GM12865 (cell line): ENCODE measurements at regions not wholly inside any gene's neighbourhood (a gene's known extent, or its start where the extent isn't known, plus 50 kb on each side); places are given as distances from the start of the nearest gene placed in this dataset.

Source experiments
- DNase-seq: peaks from one replicate; pipeline ENCODE4 v3.0.0; 2010; ENCODE audit warnings: low read depth
- H3K4me3 ChIP-seq: 2 replicates; pipeline ENCODE4 v1.5.1; 2011; ENCODE audit warnings: mild to moderate bottlenecking, low read depth, low read length, control low read depth
- CTCF ChIP-seq: IDR thresholded peaks from 2 replicates; pipeline ENCODE4 v1.5.1; 2011; ENCODE audit warnings: low read length, control low read depth, low read depth, inconsistent platforms; ENCODE audit not compliant: insufficient read depth; ENCODE audit errors: missing control alignments

DNA sequence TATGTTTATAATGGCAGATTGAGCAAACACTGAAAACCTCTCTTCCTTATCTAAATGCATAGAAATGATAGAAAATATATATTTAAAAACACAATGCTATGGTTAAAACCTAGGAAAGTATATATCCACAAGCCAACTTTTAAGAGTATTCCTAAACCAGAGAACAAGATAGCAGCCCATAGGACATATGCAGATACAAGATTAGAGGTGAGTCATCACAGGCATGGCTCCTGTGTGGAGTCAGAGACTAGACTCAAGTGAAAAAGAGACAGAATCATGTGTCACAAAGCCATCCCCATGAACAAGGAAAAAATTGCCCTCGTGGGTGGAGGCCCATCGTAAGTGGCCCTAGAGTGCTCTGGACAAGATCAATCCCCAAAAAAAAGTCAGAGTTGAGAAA is 199.4 kb upstream of the PPP2R3A start:
- no peak for TF ChIP-seq CTCF
- no peak overlapping the region for H3K4me3 ChIP-seq
- no peak for DNase-seq

DNA sequence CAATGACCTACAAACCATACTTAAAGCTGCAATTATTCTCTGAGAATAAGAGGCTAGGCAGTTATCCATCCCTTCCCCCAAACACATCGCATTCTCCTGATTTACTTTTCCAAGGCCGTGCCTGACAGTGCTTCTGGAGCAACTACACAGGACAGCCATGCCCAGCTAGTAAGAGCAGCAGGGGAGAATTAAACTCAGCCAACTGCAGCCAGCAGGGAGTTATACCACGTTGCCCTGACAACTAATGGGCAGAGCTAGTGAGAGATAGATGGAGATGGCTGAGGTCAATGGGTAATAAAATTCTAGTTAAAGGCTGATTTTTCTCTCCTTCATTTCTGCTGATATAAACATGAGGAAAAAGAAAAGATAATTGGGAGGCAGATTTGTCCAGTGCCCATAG is 193.8 kb upstream of the PPP2R3A start:
- no peak overlapping the region for H3K4me3 ChIP-seq
- TF ChIP-seq CTCF, result no peak
- no peak for DNase-seq

DNA sequence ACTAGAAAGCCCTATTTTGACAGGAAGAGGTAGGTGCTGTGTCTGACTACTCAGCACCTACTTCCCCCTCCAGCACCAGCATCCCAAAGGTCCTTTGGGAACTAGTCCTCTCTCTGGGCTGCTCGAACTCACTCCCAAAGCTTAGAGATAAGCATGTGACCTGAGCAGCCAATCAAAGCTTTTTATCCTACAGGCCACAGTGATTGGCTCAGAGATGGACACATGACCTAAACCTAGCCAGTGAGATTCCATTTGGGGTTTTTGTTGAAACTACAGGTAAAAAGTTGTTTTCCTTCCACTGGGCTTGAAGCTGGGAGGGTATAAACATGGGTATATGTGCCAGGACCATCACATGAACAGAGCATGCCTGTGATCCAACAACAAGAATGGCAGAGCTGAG is 186.5 kb upstream of the PPP2R3A start:
- TF ChIP-seq CTCF, result no peak
- DNase-seq, result no peak
- H3K4me3 ChIP-seq, result no peak overlapping the region

DNA sequence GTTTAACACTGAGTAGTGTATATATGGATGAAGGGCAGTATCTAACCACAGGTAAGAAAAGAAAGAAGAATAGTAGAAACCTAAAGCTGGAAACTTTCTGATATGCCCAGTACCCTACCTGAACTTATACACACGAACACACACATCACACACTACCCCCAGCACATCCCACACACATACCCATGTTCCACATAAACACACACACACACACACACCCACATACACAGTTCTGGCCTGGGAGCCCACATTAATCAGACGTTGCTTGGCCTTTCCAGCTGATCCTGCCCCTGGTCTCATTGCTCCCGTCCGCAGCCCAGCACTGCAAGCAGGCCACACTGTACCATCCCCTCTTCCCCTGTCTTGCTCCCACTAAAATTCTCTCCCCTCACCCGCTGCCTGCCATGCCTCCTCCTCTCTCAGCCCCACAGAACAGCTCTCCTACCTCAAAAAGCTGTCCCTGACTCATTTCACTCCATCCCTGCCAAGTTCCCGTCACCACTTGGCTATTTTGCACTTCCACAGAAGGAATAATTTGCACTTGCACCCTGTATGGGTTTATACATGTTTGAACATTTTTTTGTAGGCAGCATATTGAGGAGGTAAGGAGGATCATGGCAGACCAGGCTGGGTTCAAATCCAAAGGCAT is 185.8 kb upstream of the PPP2R3A start:
- TF ChIP-seq CTCF, result no peak
- no peak for DNase-seq
- H3K4me3 ChIP-seq, result no peak overlapping the region

DNA sequence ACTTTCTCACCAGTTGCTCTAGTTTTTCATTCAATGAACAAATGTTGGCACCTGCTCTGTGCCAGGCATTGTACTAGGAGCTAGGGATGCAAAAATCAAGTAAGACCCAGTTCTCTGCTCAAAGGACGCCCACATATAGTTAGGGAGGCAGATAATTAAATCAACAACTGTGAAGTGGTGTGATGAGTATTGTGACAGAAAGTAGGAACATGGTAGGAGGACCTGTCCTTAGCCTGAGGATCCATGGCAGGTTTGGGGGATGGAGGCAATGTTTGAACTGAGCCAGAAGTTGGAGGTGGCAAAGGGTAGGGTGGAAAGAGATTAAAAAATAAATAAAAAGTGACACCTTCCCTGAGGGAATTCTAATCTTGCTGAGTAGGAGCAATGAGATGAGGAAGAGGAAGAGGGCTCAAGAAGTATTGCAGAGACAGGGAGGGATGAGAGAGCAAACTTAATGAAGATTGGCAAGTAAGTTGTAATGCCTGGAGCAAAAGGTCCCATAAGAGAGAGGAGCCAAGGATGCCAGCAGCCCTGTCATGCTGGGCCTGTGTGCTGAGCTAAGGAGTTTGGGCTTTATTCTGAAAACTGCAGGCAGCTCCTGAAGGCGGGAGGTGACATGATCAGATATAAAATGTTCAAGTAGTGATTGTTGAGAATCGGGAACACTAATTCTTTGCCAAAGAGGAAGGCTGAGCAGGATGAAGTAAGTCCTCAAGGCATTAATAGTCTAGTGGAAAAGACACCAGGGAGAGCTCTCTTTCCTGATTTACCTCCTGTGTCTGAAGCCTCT is 184.3 kb upstream of the PPP2R3A start:
- no peak overlapping the region for H3K4me3 ChIP-seq
- no peak for TF ChIP-seq CTCF
- no peak for DNase-seq

DNA sequence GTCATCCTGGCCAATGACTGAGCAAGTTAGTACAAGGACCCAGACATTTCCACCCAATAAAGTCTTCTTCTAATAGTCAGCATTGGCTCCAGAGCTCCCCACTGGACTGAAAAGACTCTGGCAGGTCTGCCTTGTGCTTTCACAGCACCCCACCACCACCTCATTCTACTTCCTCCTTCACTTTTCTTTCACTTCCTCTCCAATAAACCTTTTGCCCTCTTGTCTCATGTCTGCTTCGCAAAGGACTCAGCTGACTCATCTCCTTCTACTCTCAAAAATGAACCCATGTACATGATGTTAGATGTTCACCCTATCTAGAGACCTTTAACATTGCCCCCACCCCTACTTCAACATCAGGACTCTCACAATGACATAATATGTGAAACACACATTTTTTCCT is 181.0 kb upstream of the PPP2R3A start:
- TF ChIP-seq CTCF, result no peak
- no peak overlapping the region for H3K4me3 ChIP-seq
- peak; percentile 12 for DNase-seq

DNA sequence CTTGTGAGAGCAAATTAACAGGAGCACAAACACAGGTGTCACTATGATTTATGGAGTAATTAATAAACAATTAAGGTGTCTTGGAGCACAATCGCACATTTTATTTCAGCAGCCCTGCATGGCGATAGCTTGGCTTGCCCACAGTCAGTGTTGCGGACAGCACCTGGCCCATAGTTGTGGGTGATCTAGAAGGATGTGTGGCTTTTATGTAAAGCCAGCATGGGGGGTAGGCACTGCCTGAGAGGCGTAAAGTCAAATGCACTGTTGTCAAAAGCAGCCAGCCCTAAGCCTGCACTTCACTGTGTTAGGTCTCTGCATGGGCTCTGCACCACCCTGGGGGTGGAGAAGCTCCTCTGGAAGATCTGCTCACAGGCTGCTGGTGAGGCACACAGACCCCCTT is 177.4 kb upstream of the PPP2R3A start:
- DNase-seq, result no peak
- no peak for TF ChIP-seq CTCF
- H3K4me3 ChIP-seq, result no peak overlapping the region
